CD4-positive, alpha-beta T cell (primary cell): ENCODE measurements at regions not wholly inside any gene's neighbourhood (a gene's known extent, or its start where the extent isn't known, plus 50 kb on each side); places are given as distances from the start of the nearest gene placed in this dataset.

ENCODE experiments used
- ATAC-seq: fragments of 200-7000 bp; cut with Tn5 transposase; one replicate; pipeline ENCODE4 v1.10.0; 2022; ENCODE audit warnings: mild to moderate bottlenecking; ENCODE audit not compliant: poor library complexity
- CTCF ChIA-PET: fragments of 350-600 bp; sonication (Branson Sonifier 250); formaldehyde crosslinking; loops from one replicate; lab custom pipeline; 2021; ENCODE audit warnings: antibody characterized with exemption, inconsistent platforms; lab: Charles Lee
- POLR2A ChIA-PET: fragments of 350-600 bp; sonication (Branson Sonifier 250); formaldehyde crosslinking; loops from one replicate; lab custom pipeline; 2021; ENCODE audit warnings: antibody characterized with exemption, inconsistent platforms; lab: Charles Lee
- DNase-seq, 14 experiments: peaks; one replicate each; pipeline ENCODE4 v3.0.0-alpha.2; 2013 to 2020; ENCODE audit warnings: mixed read lengths in 2 of 14
- H3K27ac ChIP-seq, 2 donors: one replicate each; pipeline versions ENCODE4 v1.5.1 to v1.7.0; 2013; ENCODE audit warnings: low read length in 2 of 2, low read depth in 1 of 2, mild to moderate bottlenecking in 1 of 2
- H3K27me3 ChIP-seq, 2 experiments: 1 replicate in 1 of 2; 2 replicates in 1 of 2; pipeline versions ENCODE4 v1.6.1 to v1.7.0; 2013; ENCODE audit warnings: low read length in 2 of 2, control low read depth in 1 of 2, mild to moderate bottlenecking in 1 of 2, moderate library complexity in 1 of 2; ENCODE audit not compliant: insufficient read depth in 2 of 2, control insufficient read depth in 1 of 2
- H3K36me3 ChIP-seq: one replicate; pipeline ENCODE4 v1.6.1; 2013; ENCODE audit warnings: low read length, control low read depth; ENCODE audit not compliant: insufficient read depth
- H3K4me1 ChIP-seq: one replicate; pipeline ENCODE4 v1.6.1; 2013; ENCODE audit warnings: low read length, control low read depth; ENCODE audit not compliant: insufficient read depth
- H3K4me3 ChIP-seq: one replicate; pipeline ENCODE4 v1.5.1; 2013; ENCODE audit warnings: mild to moderate bottlenecking, low read length, moderate library complexity
- H3K9me3 ChIP-seq, 2 experiments: 1 replicate in 1 of 2; 2 replicates in 1 of 2; pipeline versions ENCODE4 v1.6.1 to v1.7.0; 2013; ENCODE audit warnings: low read length in 2 of 2, mild to moderate bottlenecking in 2 of 2, control low read depth in 1 of 2, moderate library complexity in 1 of 2; ENCODE audit not compliant: control insufficient read depth in 1 of 2, insufficient read depth in 1 of 2
- H3K27ac Mint-ChIP-seq: one replicate; pipeline ENCODE4 v1.8.0; 2020; ENCODE audit warnings: mixed read lengths
- H3K27me3 Mint-ChIP-seq: one replicate; pipeline ENCODE4 v1.8.0; 2021; ENCODE audit warnings: mixed read lengths
- H3K36me3 Mint-ChIP-seq: one replicate; pipeline ENCODE4 v1.8.0; 2021; ENCODE audit warnings: low read depth, mixed read lengths
- H3K4me1 Mint-ChIP-seq: one replicate; pipeline ENCODE4 v1.8.0; 2021; ENCODE audit warnings: low read depth, mixed read lengths
- H3K4me3 Mint-ChIP-seq: one replicate; pipeline ENCODE4 v1.8.0; 2020; ENCODE audit warnings: mild to moderate bottlenecking, mixed read lengths
- H3K9me3 Mint-ChIP-seq: one replicate; pipeline ENCODE4 v1.8.0; 2020; ENCODE audit warnings: mixed read lengths
- intact Hi-C, 2 experiments: fragments of 100-400 bp; cut with DNase I in 1 of 2; cut with micrococcal nuclease in 1 of 2; formaldehyde crosslinking; loops; one replicate each; pipeline versions ENCODE4 v1.15.1 to v1.9.0; 2023 to 2025; cut with DNase I, micrococcal nuclease
- TF ChIP-seq, protein P1 (sequence below): fragments of 200-600 bp; IDR thresholded peaks from one replicate; pipeline ENCODE4 v1.8.0; 2022; ENCODE audit warnings: antibody characterized with exemption, mild to moderate bottlenecking

DNA sequence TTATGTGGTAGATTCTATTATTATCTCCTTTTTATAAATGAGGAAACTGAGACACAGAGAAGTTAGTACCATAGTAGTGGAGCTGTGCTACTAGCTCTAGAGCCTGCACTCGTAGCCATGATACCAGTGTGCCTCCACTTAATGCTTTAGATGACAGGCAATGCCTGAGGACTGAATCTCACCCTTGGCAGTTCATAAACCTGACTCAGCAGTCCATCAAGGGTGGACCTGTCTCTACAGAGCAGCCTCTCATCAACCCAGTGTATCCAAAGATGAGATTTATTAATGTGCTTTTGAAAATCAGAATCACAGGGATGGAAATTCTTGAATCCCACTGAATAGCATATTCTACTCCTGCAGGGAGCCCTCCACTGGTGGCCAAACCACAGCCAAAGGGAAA, 483.2 kb upstream of the DIPK2B start:
- ChIA-PET POLR2A (no interaction called here), CTCF (no interaction called here)
- Mint-ChIP-seq H3K4me3 (no peak overlapping the region), H3K36me3 (no peaks in the 10 kb centered on the region), H3K27ac (no peak overlapping the region), H3K9me3 (no peaks in the 10 kb centered on the region), H3K27me3 (no peaks in the 10 kb centered on the region), H3K4me1 (no peaks in the 10 kb centered on the region)
- Histone ChIP-seq H3K36me3 (no peaks in the 10 kb centered on the region), H3K27ac (no peak overlapping the region), H3K4me3 (no peak overlapping the region), H3K27me3 (no peaks in the 10 kb centered on the region), H3K4me1 (no peaks in the 10 kb centered on the region), H3K9me3 (no peaks in the 10 kb centered on the region)
- TF ChIP-seq, protein P1, sequence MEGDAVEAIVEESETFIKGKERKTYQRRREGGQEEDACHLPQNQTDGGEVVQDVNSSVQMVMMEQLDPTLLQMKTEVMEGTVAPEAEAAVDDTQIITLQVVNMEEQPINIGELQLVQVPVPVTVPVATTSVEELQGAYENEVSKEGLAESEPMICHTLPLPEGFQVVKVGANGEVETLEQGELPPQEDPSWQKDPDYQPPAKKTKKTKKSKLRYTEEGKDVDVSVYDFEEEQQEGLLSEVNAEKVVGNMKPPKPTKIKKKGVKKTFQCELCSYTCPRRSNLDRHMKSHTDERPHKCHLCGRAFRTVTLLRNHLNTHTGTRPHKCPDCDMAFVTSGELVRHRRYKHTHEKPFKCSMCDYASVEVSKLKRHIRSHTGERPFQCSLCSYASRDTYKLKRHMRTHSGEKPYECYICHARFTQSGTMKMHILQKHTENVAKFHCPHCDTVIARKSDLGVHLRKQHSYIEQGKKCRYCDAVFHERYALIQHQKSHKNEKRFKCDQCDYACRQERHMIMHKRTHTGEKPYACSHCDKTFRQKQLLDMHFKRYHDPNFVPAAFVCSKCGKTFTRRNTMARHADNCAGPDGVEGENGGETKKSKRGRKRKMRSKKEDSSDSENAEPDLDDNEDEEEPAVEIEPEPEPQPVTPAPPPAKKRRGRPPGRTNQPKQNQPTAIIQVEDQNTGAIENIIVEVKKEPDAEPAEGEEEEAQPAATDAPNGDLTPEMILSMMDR, result no peak
- intact Hi-C loops, result no loop called here
- ATAC-seq, result no peak
- no peak for DNase-seq

DNA sequence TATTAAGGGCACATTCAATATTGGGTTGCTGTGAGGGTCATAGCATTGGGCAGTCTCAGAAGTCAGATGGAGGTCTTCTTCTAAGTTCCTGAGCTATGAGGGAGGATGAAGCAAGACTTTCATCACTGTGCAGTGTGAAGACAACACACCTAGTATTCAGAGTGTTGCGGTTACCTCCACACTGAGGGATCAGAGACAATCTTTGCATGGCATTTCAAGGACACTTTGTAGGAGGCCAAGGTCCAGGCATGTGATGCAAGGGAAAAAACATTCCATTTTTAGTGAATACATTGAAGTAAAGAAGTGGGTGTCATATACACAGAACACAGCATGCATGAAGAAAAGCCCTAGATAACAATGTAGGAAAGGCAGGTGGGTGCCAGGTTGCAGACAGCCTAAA, 481.2 kb upstream of the DIPK2B start:
- no peaks in the 10 kb centered on the region for H3K4me1 Mint-ChIP-seq
- CTCF ChIA-PET, result no interaction called here
- no peak overlapping the region for H3K4me3 ChIP-seq

DNA sequence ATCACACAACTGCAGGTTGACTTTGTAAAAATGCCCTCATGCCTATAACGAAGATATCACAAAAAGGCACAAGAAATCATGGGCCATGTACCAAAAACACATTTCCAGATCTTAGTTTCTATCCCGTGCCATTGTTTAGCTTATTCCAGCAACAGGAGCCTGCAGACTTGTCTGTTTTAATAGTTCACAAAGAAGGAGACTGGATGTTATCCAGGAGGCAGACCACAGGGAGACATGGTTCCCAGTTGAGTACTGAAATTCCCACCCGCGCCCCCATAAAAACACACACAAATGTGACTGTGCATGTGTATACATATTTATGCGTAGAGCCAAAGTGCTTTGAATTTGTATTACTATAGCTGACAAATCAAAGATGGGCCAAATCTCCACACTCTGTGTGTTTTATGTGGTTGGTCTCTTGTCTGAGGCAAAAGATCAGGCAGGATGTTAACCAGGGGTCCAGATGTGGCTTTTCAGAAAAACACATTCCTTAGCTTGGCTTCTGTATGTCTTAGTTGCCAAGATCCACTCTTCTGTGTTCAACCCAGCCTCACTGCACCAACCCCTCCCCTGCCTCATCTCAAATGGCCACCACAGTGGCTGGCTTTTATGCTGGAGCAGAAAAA, 469.2 kb upstream of the DIPK2B start:
- DNase-seq, result no peak
- H3K27ac Mint-ChIP-seq, result no peak overlapping the region
- H3K9me3 Mint-ChIP-seq, result no peaks in the 10 kb centered on the region
- Histone ChIP-seq H3K4me1 (no peaks in the 10 kb centered on the region), H3K27ac (no peak overlapping the region), H3K4me3 (no peak overlapping the region), H3K9me3 (peaks cover 0 to 4% of the 10 kb centered on the region in 2 experiments), H3K27me3 (no peaks in the 10 kb centered on the region), H3K36me3 (no peaks in the 10 kb centered on the region)
- no peak overlapping the region for H3K4me3 Mint-ChIP-seq
- intact Hi-C loops, result no loop called here
- no peaks in the 10 kb centered on the region for H3K4me1 Mint-ChIP-seq
- H3K36me3 Mint-ChIP-seq, result no peaks in the 10 kb centered on the region
- no peaks in the 10 kb centered on the region for H3K27me3 Mint-ChIP-seq
- TF ChIP-seq, protein P1, result no peak
- POLR2A ChIA-PET, result no interaction called here
- no peak for ATAC-seq
- CTCF ChIA-PET, result no interaction called here

More for the DNA sequence above, 481.2 kb upstream of the DIPK2B start:
- TF ChIP-seq, protein P1, result no peak
- no peaks in the 10 kb centered on the region for H3K36me3 ChIP-seq
- intact Hi-C loops, result no loop called here
- no peaks in the 10 kb centered on the region for H3K9me3 ChIP-seq
- POLR2A ChIA-PET, result no interaction called here
- no peak overlapping the region for H3K27ac ChIP-seq
- no peaks in the 10 kb centered on the region for H3K27me3 Mint-ChIP-seq
- DNase-seq, result no peak
- no peaks in the 10 kb centered on the region for H3K27me3 ChIP-seq
- no peaks in the 10 kb centered on the region for H3K9me3 Mint-ChIP-seq
- no peaks in the 10 kb centered on the region for H3K36me3 Mint-ChIP-seq
- ATAC-seq, result no peak
- no peak overlapping the region for H3K4me3 Mint-ChIP-seq
- no peaks in the 10 kb centered on the region for H3K4me1 ChIP-seq
- H3K27ac Mint-ChIP-seq, result no peak overlapping the region
